NCI-H2171 (cell line): ENCODE measurements at regions not wholly inside any gene's neighbourhood (a gene's known extent, or its start where the extent isn't known, plus 50 kb on each side); places are given as distances from the start of the nearest gene placed in this dataset.

Source experiments
- DNase-seq: peaks from one replicate; lab custom pipeline; 2025; lab: John Stamatoyannopoulos, UW

- no peak for DNase-seq
Measured at GRCh38 chr3:150267288-150267687, 140.8 kb upstream of the TSC22D2 start.

- peak; percentile 18 for DNase-seq
Measured at GRCh38 chr3:150265305-150265704, 142.8 kb upstream of the TSC22D2 start.

GRCh38 chr3:150264561-150265279 is 143.4 kb upstream of the TSC22D2 start:
- no peak for DNase-seq

- DNase-seq = no peak
Measured at GRCh38 chr3:150261958-150262357, 146.1 kb upstream of the TSC22D2 start.

GRCh38 chr3:150261418-150261817 is 146.7 kb upstream of the TSC22D2 start:
- DNase-seq = no peak

GRCh38 chr3:150260398-150260710 is 147.7 kb upstream of the TSC22D2 start:
- no peak for DNase-seq

GRCh38 chr3:150259526-150260397 is 148.3 kb upstream of the TSC22D2 start:
- DNase-seq = no peak

GRCh38 chr3:150256782-150257181 is 151.3 kb upstream of the TSC22D2 start:
- no peak for DNase-seq

GRCh38 chr3:150256318-150256717 is 151.8 kb upstream of the TSC22D2 start:
- DNase-seq = no peak

- DNase-seq = no peak
Measured at GRCh38 chr3:150255826-150256225, 152.3 kb upstream of the TSC22D2 start.

- DNase-seq = no peak
Measured at GRCh38 chr3:150255413-150255812, 152.7 kb upstream of the TSC22D2 start.

GRCh38 chr3:150254309-150254708 is 153.8 kb upstream of the TSC22D2 start:
- DNase-seq = no peak

GRCh38 chr3:150253622-150254021 is 154.5 kb upstream of the TSC22D2 start:
- peak; percentile 74 for DNase-seq

GRCh38 chr3:150252462-150252861 is 155.6 kb upstream of the TSC22D2 start:
- no peak for DNase-seq

- DNase-seq = no peak
Measured at GRCh38 chr3:150251187-150252062, 156.7 kb upstream of the TSC22D2 start.

GRCh38 chr3:150249779-150250470 is 158.2 kb upstream of the TSC22D2 start:
- DNase-seq = peak; percentile 89

- no peak for DNase-seq
Measured at GRCh38 chr3:150248888-150249681, 159.0 kb upstream of the TSC22D2 start.

- no peak for DNase-seq
Measured at GRCh38 chr3:150248116-150248887, 159.8 kb upstream of the TSC22D2 start.

- no peak for DNase-seq
Measured at GRCh38 chr3:150247441-150247840, 160.7 kb upstream of the TSC22D2 start.

GRCh38 chr3:150243466-150243865 is 164.6 kb upstream of the TSC22D2 start:
- DNase-seq = no peak
